ENCODE measurements at regions not wholly inside any gene's neighbourhood (a gene's known extent, or its start where the extent isn't known, plus 50 kb on each side); places are given as distances from the start of the nearest gene placed in this dataset.
"Not testable (repeated sequence)": the region's sequence is repeated elsewhere in the genome, so short reads cannot be mapped to it uniquely, and the experiment has no call there.

DNA sequence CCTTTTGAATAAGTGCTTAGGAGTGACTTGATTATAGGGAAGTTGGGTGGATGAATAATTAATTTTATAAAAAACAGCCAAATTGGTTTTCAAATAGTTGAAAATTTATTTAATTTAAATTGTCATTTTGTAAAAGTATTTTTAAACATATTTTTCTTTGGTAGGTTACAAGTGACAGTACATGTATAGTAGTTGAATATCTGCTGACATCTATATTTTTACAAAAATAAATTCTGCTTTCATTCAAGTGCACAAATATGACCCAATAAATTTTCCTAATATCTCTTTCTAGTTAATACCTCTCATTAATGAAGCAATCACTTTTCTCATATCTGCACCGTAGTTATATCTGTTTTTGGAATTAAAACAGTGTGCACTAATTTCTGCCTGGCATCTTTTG lies 653.6 kb upstream of the TPTE start:
- TF ChIP-seq, protein P1, sequence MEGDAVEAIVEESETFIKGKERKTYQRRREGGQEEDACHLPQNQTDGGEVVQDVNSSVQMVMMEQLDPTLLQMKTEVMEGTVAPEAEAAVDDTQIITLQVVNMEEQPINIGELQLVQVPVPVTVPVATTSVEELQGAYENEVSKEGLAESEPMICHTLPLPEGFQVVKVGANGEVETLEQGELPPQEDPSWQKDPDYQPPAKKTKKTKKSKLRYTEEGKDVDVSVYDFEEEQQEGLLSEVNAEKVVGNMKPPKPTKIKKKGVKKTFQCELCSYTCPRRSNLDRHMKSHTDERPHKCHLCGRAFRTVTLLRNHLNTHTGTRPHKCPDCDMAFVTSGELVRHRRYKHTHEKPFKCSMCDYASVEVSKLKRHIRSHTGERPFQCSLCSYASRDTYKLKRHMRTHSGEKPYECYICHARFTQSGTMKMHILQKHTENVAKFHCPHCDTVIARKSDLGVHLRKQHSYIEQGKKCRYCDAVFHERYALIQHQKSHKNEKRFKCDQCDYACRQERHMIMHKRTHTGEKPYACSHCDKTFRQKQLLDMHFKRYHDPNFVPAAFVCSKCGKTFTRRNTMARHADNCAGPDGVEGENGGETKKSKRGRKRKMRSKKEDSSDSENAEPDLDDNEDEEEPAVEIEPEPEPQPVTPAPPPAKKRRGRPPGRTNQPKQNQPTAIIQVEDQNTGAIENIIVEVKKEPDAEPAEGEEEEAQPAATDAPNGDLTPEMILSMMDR (IDR thresholded peaks at IDR 0.05 in 8 of 11, conservative IDR thresholded peaks at IDR 0.05 in 3 of 11) = not testable (repeated sequence)
- TF ChIP-seq POLR2AphosphoS5, POLR2A (IDR thresholded peaks at IDR 0.05): not testable (repeated sequence)
